Kidney glomerular epithelial cell (primary cell): ENCODE measurements at regions not wholly inside any gene's neighbourhood (a gene's known extent, or its start where the extent isn't known, plus 50 kb on each side); places are given as distances from the start of the nearest gene placed in this dataset.
"Not testable (repeated sequence)": the region's sequence is repeated elsewhere in the genome, so short reads cannot be mapped to it uniquely, and the experiment has no call there.

ENCODE experiments used
- DNase-seq: peaks from one replicate; lab custom pipeline; 2025; lab: John Stamatoyannopoulos, UW

- no peak for DNase-seq
Measured at GRCh38 chr10:33861016-33861704, 526.7 kb upstream of the NRP1 start.

DNA sequence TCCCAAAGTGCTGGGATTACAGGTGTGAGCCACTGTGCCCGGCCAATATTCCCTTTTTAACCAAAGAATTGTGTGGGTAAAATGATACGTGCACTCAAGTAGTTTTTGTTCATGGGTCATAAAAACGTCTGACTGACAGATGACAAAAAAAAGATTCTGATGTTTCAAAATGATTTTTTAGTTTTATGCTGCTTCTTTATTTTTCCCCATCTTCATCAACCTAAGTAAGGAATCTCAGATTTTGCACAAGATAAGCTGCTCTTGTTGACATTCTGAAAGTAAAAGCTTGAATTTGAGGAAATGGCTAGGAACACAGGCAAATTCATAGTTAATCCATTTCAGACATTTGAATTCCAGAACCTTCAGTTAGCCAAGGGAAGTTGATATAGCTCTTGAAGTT is 526.1 kb upstream of the NRP1 start:
- DNase-seq = no peak

DNA sequence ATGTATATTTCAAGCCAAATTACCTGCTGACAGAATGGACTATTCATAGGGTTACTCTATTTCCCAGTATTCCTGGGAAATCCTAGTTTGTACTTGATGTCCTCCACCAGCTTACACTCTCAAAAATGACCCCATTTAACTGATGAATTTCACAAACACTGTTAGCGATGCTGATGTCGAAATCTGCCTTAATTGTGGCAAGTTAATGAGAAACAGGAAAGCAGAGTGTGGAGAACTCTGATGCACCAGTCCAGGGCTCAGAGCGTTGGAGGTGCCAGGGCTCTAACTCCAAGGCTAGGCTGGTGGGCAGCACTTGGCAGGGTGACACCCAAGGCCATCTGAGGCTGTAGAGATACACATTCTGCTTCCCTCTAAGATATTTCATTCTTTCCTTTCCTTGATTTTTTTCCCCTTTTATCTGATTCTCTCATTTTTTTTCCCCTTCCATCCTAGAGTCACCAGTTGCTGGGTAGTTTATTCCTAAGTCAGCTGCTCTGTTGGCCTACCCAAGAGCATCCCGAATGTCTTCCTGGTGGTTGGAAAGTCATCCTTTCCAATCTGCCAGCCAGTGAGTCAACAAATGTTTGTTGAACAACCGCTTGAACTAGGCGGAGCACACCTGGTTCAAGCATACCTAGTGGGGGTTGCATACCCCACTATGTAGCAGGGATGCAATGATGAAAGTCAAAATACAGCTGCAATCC is 525.0 kb upstream of the NRP1 start:
- no peak for DNase-seq

DNA sequence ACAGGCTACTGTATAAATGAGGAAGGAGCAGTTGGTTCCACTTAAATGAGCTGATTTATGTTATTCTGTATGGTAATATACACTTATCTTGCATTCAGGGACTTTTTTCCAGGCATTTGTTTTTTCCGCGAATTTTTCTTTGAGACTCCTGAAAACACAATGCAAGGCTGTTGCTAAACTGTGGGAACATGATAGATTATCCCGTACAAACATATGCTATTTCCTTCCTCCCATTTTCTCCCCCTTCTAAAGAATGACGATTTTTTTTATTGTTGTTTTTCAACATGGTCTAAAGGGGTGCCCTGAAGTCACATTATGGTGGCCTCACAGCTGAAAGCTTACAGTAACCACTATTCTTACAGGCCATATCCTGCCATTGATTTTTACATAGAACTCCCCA is 523.9 kb upstream of the NRP1 start:
- DNase-seq = no peak

DNA sequence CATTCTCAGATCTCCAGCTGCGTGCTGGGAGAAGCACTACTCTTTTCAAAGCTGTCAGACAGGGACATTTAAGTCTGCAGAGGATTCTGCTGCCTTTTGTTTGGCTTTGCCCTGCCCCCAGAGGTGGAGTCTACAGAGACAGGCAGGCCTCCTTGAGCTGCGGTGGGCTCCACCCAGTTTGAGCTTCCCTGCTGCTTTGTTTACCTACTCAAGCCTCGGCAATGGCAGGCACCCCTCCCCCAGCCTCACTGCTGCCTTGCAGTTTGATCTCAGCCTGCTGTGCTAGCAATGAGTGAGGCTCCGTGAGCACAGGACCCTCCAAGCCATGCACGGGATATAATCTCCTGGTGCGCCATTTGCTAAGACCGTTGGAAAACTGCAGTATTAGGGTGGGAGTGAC is 518.8 kb upstream of the NRP1 start:
- not testable (repeated sequence) for DNase-seq

DNA sequence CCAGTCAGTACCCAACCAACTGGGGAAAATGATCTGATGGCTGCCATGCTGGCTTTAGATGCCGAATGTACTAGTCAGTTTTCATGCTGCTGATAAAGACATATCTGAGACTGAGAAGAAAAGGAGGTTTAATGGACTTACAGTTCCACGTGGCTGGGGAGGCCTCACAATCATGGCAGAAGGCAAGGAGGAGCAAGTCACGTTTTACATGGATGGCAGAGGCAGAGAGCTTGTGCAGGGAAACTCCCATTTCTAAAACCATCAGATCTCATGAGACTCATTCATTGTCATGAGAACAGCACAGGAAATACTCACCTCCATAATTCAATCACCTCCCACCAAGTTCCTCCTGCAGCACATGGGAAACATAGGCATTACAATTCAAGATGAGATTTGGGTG is 508.9 kb upstream of the NRP1 start:
- DNase-seq = no peak

DNA sequence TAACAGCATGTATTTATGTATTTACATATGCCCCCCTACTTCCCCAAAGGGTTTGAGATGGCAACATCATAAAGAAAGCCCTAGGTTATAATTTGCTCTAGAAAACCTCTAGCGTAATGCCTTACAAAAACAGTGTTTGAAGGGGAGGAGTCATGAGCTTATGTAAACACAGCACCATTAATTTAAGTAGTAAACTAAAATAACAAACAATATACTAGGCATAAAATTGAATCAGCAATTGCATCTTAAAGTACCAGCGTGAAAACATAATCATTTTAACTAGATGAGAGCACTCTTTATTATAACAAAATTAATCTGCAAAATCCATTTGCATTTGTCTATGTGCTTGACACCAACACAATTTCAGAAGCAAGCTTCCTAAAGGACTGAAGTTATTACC is 507.2 kb upstream of the NRP1 start:
- DNase-seq = no peak

DNA sequence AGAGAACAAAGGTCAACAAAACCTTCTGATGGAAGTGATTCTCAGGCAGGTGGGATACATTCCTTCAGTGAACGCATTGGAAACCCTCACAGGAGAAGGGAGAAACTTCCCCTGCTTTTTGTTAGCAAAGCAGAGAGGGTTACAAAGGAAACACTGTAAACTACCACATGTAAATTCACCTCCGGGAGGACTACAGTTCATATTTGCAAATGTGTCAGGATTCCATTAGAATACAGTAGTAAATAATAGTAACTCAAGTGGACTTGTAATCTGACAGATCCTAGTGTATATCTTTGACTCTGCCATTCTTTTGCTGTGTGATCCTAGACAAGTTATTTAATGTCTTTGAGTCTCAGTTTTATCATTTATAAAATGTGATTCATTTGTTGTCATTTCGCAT is 504.3 kb upstream of the NRP1 start:
- DNase-seq = no peak

DNA sequence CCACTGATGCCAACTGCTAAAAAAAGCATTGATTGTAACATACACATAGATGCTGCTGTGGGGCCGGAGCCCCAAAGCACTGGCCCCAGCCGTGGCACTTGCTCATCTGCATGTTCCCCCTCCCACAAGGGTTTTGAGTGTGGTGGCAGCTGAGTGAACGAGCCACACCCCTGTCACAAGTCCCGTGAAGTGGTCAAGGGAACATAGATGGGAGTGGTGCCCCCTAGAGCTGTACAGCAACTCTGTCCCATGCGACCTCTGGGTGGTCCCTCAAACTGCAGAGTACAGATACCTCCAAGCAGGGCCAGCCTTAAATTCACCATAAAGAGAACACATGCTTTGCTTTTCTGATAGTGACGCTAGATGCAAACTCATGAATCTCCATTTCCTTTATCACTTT is 503.3 kb upstream of the NRP1 start:
- no peak for DNase-seq

DNA sequence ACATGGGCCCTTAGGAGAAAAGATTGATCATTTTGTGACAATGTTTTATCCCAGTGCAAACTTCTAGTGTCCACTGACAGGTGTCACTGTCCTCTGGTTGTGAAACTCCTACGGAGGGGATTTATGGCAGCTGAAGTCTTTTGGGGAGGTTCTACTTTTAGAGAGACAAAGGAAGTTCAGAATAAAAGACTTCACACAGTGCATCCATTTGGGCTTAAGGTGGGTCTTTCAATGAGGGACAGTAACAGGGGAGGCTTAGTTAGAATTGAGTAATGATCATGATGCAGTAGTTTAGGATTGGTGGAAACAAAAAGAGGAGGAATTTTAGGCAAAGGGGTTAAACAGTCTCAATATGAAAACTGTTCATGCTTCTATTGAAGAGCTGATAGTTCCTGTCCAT is 501.1 kb upstream of the NRP1 start:
- DNase-seq = no peak

GRCh38 chr10:33833566-33833965 is 499.1 kb upstream of the NRP1 start:
- no peak for DNase-seq

DNA sequence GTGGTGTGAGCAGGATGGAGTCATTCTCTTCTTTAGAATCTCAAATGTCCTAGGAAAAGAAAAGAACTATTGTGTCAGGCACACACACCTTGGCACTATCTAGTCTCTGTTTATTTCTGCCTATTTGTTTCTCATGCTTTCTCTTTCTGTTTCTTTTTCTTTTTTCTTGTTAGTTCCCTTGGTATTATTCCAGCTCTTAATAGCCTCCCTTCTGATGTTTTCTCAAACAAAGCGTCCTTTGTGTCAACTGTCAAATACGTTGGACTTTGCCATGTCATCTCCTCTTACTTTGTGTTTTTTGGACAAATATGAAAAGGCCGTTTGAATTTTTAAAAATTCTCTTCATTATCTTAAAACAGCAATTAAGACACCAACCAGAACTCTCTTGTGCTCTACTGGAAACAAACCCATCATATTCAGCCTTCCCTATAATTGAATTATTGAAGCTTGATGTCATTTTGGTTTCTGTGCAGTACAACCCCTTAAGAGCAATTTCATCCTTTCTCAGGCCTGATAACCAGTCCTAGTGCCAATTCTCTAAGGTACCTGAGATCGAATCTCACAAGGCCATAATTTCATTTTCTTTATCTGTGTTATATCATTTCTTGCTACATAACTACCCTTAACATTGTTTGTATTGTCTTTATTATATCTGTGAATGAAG is 497.8 kb upstream of the NRP1 start:
- DNase-seq = no peak

GRCh38 chr10:33831591-33831990 is 497.1 kb upstream of the NRP1 start:
- no peak for DNase-seq

GRCh38 chr10:33829899-33830298 is 495.4 kb upstream of the NRP1 start:
- DNase-seq = not testable (repeated sequence)

GRCh38 chr10:33828592-33828991 is 494.1 kb upstream of the NRP1 start:
- DNase-seq = no peak

DNA sequence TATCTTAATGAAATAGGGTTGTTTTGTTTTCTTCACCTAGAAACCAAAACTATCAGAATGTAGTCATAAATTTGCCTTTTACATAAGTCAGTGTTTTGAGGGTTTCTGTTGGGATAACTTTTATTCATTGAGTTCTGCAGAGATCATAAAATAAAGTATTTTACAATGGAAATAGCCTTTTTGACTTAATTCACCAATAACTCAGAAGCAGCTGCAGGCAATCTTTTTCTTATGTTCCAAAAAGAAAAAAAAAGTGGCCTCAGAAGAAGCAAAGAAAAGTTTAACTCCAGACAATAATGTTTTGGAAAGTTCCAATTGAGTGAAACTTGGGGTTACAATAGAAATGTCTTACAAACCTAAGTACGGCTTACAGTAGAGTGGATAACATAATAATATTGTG is 491.7 kb upstream of the NRP1 start:
- DNase-seq = no peak

GRCh38 chr10:33822774-33823173 is 488.3 kb upstream of the NRP1 start:
- DNase-seq = no peak

GRCh38 chr10:33820531-33820930 is 486.1 kb upstream of the NRP1 start:
- DNase-seq = no peak

DNA sequence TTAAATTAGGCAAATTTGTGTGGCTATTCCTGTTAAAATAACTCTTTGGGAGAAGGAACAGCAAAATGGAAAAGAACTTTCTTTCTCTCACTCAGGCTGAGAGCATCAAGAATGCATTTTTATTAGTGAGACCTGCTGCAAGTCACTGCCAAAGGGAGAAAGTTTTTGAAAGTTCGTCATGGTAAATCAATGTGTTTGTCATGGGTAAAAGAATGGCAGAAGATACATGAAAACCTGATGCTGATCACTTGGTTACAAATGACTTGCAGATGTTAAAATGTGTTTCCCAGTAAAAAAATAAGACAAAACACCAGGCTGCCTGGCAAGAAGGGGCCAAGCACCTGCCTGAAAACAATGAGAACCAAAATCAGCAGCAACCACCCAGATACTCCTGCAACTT is 484.7 kb upstream of the NRP1 start:
- no peak for DNase-seq

- no peak for DNase-seq
Measured at GRCh38 chr10:33818343-33818742, 483.9 kb upstream of the NRP1 start.

DNA sequence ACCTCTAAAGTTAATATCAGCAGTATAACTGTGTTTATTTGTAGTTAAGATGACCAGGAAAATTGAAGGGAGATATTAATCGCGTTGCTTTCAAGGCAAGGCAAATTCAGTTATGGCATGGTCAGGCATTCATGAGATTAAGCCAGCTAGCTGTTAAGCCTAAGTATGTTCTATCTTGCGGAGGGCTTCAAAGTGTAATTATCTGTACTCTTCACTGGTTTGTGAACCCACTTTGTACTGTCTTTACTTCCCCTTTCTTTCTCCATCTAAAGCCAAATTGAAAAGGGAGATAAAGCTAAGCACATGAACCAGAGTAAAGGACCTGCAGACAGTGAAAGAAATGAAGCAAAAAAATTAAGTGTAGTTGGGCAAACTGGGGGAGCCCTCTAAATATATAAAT is 483.1 kb upstream of the NRP1 start:
- DNase-seq = no peak

- DNase-seq = no peak
Measured at GRCh38 chr10:33815776-33816175, 481.3 kb upstream of the NRP1 start.

DNA sequence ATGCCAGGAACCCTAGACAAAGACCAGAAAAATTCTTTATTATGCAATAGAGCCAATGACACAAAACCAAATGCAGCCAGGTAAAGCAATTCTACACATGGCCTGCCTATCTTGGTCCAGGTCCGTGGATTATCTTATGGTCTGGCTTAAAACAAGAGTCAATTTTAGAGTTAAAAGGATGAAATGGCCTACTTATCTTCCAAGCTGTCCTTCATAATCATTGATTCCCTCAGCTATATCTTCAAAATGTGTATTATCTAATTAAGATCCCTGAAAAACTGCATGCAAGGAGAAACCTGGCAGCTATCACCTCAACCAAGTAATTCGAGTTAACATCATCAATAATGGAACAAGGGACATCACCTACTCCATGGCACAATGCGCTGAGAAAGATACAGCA is 479.4 kb upstream of the NRP1 start:
- no peak for DNase-seq

GRCh38 chr10:33813415-33813814 is 478.9 kb upstream of the NRP1 start:
- DNase-seq = no peak
